ENCODE measurements at regions not wholly inside any gene's neighbourhood (a gene's known extent, or its start where the extent isn't known, plus 50 kb on each side); places are given as distances from the start of the nearest gene placed in this dataset.
A peak's percentile ranks its signal among the peaks of the same experiment; 100 is the strongest.

- no peak for FAIRE-seq
- H3K9ac ChIP-seq (ENCODE audit: low read length) = no peak overlapping the region
- peaks cover 1% of the 10 kb centered on the region for H3K9me3 ChIP-seq (ENCODE audit: insufficient read depth, low read depth, low read length)
- no peak overlapping the region for H3K4me3 ChIP-seq (ENCODE audit: insufficient read depth, low read depth, low read length)
- H3K36me3 ChIP-seq (ENCODE audit: insufficient read depth, low read length) = no peaks in the 10 kb centered on the region
- no peaks in the 10 kb centered on the region for H3K27me3 ChIP-seq (ENCODE audit: insufficient read depth, low read length)
- peaks cover 3% of the 10 kb centered on the region for H3K36me3 Mint-ChIP-seq (ENCODE audit: low read depth, unreplicated experiment)
- no peak overlapping the region for H3K4me3 Mint-ChIP-seq (ENCODE audit: unreplicated experiment)
- no peak overlapping the region for H3K27ac Mint-ChIP-seq (ENCODE audit: unreplicated experiment)
- TF ChIP-seq EZH2 (IDR thresholded peaks at IDR 0.05; ENCODE audit: insufficient read depth, low read length) (no peak), CTCF (IDR thresholded peaks at IDR 0.05; ENCODE audit: insufficient read depth, low read depth, low read length) (no peak)
- no peak for DNase-seq (ENCODE audit: low read depth)
- peaks cover 7% of the 10 kb centered on the region for H3K4me1 Mint-ChIP-seq (ENCODE audit: low read depth, unreplicated experiment)
- no peaks in the 10 kb centered on the region for H3K79me2 ChIP-seq (ENCODE audit: insufficient read depth, low read length)
- no peak overlapping the region for H3K4me2 ChIP-seq (ENCODE audit: low read length)
- H3K4me1 ChIP-seq (ENCODE audit: insufficient read depth, low read length) = peaks cover 3% of the 10 kb centered on the region
- peaks cover 17% of the 10 kb centered on the region for H3K9me3 Mint-ChIP-seq (ENCODE audit: unreplicated experiment)
- H3K27me3 Mint-ChIP-seq (ENCODE audit: low read depth, unreplicated experiment) = peaks cover 3% of the 10 kb centered on the region
- H4K20me1 ChIP-seq (ENCODE audit: insufficient read depth, low read length) = no peaks in the 10 kb centered on the region
- no peak overlapping the region for H2AFZ ChIP-seq (ENCODE audit: low read depth, low read length)
- no peak overlapping the region for H3K27ac ChIP-seq (ENCODE audit: low read depth, low read length)
These were observed 541.4 kb downstream of the MN1 start for GRCh38 chr22:27260087-27260698.

DNA sequence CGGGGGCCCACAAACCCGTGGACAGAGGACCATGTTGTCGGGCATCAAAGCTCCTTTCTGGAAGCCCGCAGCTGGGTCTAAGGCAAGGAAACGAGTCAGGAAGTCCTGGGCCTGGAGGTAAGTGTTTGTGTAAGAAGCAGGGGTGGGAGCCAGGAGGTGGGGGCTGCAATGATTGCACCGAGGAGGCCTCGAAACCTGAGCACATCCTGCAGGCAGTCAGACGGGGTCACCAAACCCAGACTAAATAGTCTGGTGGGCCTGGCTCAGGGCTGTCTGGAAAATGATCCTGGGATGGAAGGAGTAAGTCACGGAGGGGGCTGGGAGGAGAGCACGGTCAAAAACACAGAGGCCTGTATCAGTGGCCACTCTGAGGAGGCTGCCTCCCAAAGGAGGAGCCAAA, 539.2 kb downstream of the MN1 start:
- no peak overlapping the region for H3K4me3 Mint-ChIP-seq (ENCODE audit: unreplicated experiment)
- FAIRE-seq = no peak
- peak; percentile 73 for DNase-seq (ENCODE audit: low read depth)
- Histone ChIP-seq H4K20me1 (ENCODE audit: insufficient read depth, low read length) (no peaks in the 10 kb centered on the region), H3K36me3 (ENCODE audit: insufficient read depth, low read length) (no peaks in the 10 kb centered on the region), H3K4me3 (ENCODE audit: insufficient read depth, low read depth, low read length) (no peak overlapping the region), H3K27me3 (ENCODE audit: insufficient read depth, low read length) (no peaks in the 10 kb centered on the region), H3K4me2 (ENCODE audit: low read length) (no peak overlapping the region), H3K4me1 (ENCODE audit: insufficient read depth, low read length) (peaks cover 3% of the 10 kb centered on the region), H3K9me3 (ENCODE audit: insufficient read depth, low read depth, low read length) (no peaks in the 10 kb centered on the region), H2AFZ (ENCODE audit: low read depth, low read length) (no peak overlapping the region), H3K79me2 (ENCODE audit: insufficient read depth, low read length) (no peaks in the 10 kb centered on the region), H3K27ac (ENCODE audit: low read depth, low read length) (no peak overlapping the region), H3K9ac (ENCODE audit: low read length) (no peak overlapping the region)
- H3K27ac Mint-ChIP-seq (ENCODE audit: unreplicated experiment) = peak overlapping the region; percentile 63
- H3K9me3 Mint-ChIP-seq (ENCODE audit: unreplicated experiment) = peaks cover 12% of the 10 kb centered on the region
- peaks cover 3% of the 10 kb centered on the region for H3K36me3 Mint-ChIP-seq (ENCODE audit: low read depth, unreplicated experiment)
- peaks cover 7% of the 10 kb centered on the region for H3K4me1 Mint-ChIP-seq (ENCODE audit: low read depth, unreplicated experiment)
- peaks cover 3% of the 10 kb centered on the region for H3K27me3 Mint-ChIP-seq (ENCODE audit: low read depth, unreplicated experiment)
- no peak for TF ChIP-seq CTCF (IDR thresholded peaks at IDR 0.05; ENCODE audit: insufficient read depth, low read depth, low read length)
- TF ChIP-seq EZH2 (IDR thresholded peaks at IDR 0.05; ENCODE audit: insufficient read depth, low read length) = no peak

GRCh38 chr22:27264184-27264583, 537.4 kb downstream of the MN1 start:
- no peak overlapping the region for H3K27ac Mint-ChIP-seq (ENCODE audit: unreplicated experiment)
- Histone ChIP-seq H3K27ac (ENCODE audit: low read depth, low read length) (no peak overlapping the region), H3K27me3 (ENCODE audit: insufficient read depth, low read length) (no peaks in the 10 kb centered on the region), H3K4me2 (ENCODE audit: low read length) (no peak overlapping the region), H4K20me1 (ENCODE audit: insufficient read depth, low read length) (no peaks in the 10 kb centered on the region), H3K9ac (ENCODE audit: low read length) (no peak overlapping the region), H3K36me3 (ENCODE audit: insufficient read depth, low read length) (no peaks in the 10 kb centered on the region), H2AFZ (ENCODE audit: low read depth, low read length) (no peak overlapping the region), H3K4me3 (ENCODE audit: insufficient read depth, low read depth, low read length) (no peak overlapping the region), H3K9me3 (ENCODE audit: insufficient read depth, low read depth, low read length) (no peaks in the 10 kb centered on the region), H3K4me1 (ENCODE audit: insufficient read depth, low read length) (peaks cover 3% of the 10 kb centered on the region), H3K79me2 (ENCODE audit: insufficient read depth, low read length) (no peaks in the 10 kb centered on the region)
- peaks cover 5% of the 10 kb centered on the region for H3K36me3 Mint-ChIP-seq (ENCODE audit: low read depth, unreplicated experiment)
- H3K4me3 Mint-ChIP-seq (ENCODE audit: unreplicated experiment) = no peak overlapping the region
- peaks cover 15% of the 10 kb centered on the region for H3K9me3 Mint-ChIP-seq (ENCODE audit: unreplicated experiment)
- FAIRE-seq = no peak
- peaks cover 6% of the 10 kb centered on the region for H3K4me1 Mint-ChIP-seq (ENCODE audit: low read depth, unreplicated experiment)
- no peak for DNase-seq (ENCODE audit: low read depth)
- peaks cover under 1% of the 10 kb centered on the region for H3K27me3 Mint-ChIP-seq (ENCODE audit: low read depth, unreplicated experiment)
- no peak for TF ChIP-seq EZH2 (IDR thresholded peaks at IDR 0.05; ENCODE audit: insufficient read depth, low read length)
- no peak for TF ChIP-seq CTCF (IDR thresholded peaks at IDR 0.05; ENCODE audit: insufficient read depth, low read depth, low read length)

Measured in astrocyte (in vitro differentiated cells and primary cell).